ENCODE measurements at regions not wholly inside any gene's neighbourhood (a gene's known extent, or its start where the extent isn't known, plus 50 kb on each side); places are given as distances from the start of the nearest gene placed in this dataset.
"Not testable (repeated sequence)": the region's sequence is repeated elsewhere in the genome, so short reads cannot be mapped to it uniquely, and the experiment has no call there.

DNA sequence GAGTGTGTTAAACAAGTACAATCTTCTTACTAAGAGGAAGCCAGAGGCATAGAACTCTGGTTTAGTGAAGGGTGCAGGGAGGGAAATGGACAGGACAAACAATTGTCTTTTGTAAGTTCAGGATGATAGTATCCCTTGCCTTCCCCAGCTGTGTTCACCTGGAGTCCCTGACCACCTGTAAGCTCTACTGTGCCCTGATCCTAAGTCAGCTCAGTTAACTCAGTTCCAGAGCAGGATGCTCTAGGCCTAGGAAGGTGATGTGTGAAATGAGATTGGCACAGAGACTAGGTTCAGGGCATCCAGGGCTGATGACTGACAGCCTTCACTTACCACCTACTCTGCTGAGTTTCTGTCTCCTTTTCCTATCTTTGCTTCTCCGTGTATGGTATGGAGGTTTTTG is 333.0 kb downstream of the SUCLG1 start:
- H3K4me1 ChIP-seq (ENCODE audit: control insufficient read depth, low read length) = no peaks in the 10 kb centered on the region
- no peak for TF ChIP-seq EZH2phosphoT487 (IDR thresholded peaks at IDR 0.05; ENCODE audit: borderline replicate concordance, low read length)
- TF ChIP-seq, protein P1, sequence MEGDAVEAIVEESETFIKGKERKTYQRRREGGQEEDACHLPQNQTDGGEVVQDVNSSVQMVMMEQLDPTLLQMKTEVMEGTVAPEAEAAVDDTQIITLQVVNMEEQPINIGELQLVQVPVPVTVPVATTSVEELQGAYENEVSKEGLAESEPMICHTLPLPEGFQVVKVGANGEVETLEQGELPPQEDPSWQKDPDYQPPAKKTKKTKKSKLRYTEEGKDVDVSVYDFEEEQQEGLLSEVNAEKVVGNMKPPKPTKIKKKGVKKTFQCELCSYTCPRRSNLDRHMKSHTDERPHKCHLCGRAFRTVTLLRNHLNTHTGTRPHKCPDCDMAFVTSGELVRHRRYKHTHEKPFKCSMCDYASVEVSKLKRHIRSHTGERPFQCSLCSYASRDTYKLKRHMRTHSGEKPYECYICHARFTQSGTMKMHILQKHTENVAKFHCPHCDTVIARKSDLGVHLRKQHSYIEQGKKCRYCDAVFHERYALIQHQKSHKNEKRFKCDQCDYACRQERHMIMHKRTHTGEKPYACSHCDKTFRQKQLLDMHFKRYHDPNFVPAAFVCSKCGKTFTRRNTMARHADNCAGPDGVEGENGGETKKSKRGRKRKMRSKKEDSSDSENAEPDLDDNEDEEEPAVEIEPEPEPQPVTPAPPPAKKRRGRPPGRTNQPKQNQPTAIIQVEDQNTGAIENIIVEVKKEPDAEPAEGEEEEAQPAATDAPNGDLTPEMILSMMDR (IDR thresholded peaks at IDR 0.05; ENCODE audit: low read depth, low read length, poor library complexity, severe bottlenecking) = no peak
- H4K20me1 ChIP-seq (ENCODE audit: control insufficient read depth, insufficient read depth, low read depth, low read length) = no peaks in the 10 kb centered on the region
- H3K36me3 ChIP-seq (ENCODE audit: control insufficient read depth, low read length) = no peaks in the 10 kb centered on the region
- no peak overlapping the region for H3K4me3 ChIP-seq (ENCODE audit: low read length)
- no peak overlapping the region for H3K4me2 ChIP-seq (ENCODE audit: low read length)
- no peaks in the 10 kb centered on the region for H3K27me3 ChIP-seq (ENCODE audit: control insufficient read depth, low read length)
- H3K27ac ChIP-seq (ENCODE audit: low read depth, low read length) = no peak overlapping the region
- no peaks in the 10 kb centered on the region; the same call in 1 of the 2 replicates for H3K9me3 ChIP-seq (ENCODE audit: control insufficient read depth, insufficient read depth, low read length)
- no peaks in the 10 kb centered on the region for H3K9me2 ChIP-seq (replicated peaks; ENCODE audit: control insufficient read depth, low read length)
- H3F3A ChIP-seq (ENCODE audit: control insufficient read depth, insufficient read depth) = no peaks in the 10 kb centered on the region
- H3K79me2 ChIP-seq (ENCODE audit: control insufficient read depth, low read length) = no peaks in the 10 kb centered on the region

DNA sequence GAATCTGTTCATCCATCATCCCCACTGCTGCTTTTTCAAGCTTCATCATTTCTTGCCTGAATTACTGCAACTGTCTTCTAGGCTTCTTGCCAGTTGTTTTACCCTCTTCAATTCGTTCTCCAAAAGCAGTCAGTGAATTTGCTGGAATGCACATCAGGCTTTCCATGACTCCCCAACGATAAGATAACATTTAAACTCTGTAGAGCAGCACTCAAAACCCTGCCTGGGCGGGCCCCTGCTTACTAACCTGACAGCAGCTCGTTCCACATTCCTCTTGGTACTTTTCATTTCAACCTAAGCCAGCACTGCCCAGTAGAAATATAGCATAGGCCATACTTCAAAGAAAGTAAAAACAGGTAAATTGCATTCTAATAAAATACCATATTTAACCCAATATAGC is 342.9 kb downstream of the SUCLG1 start:
- H3K4me1 ChIP-seq (ENCODE audit: control insufficient read depth, low read length) = no peaks in the 10 kb centered on the region
- no peak overlapping the region for H3K27ac ChIP-seq (ENCODE audit: low read depth, low read length)
- no peaks in the 10 kb centered on the region for H3K9me2 ChIP-seq (replicated peaks; ENCODE audit: control insufficient read depth, low read length)
- H3K36me3 ChIP-seq (ENCODE audit: control insufficient read depth, low read length) = no peaks in the 10 kb centered on the region
- no peaks in the 10 kb centered on the region for H3F3A ChIP-seq (ENCODE audit: control insufficient read depth, insufficient read depth)
- no peaks in the 10 kb centered on the region for H4K20me1 ChIP-seq (ENCODE audit: control insufficient read depth, insufficient read depth, low read depth, low read length)
- no peaks in the 10 kb centered on the region for H3K27me3 ChIP-seq (ENCODE audit: control insufficient read depth, low read length)
- H3K9me3 ChIP-seq (ENCODE audit: control insufficient read depth, insufficient read depth, low read length) = no peaks in the 10 kb centered on the region
- no peaks in the 10 kb centered on the region for H3K79me2 ChIP-seq (ENCODE audit: control insufficient read depth, low read length)
- no peak overlapping the region for H3K4me3 ChIP-seq (ENCODE audit: low read length)
- H3K4me2 ChIP-seq (ENCODE audit: low read length) = no peak overlapping the region
- TF ChIP-seq, protein P1 (IDR thresholded peaks at IDR 0.05; ENCODE audit: low read depth, low read length, poor library complexity, severe bottlenecking) = no peak
- no peak for TF ChIP-seq EZH2phosphoT487 (IDR thresholded peaks at IDR 0.05; ENCODE audit: borderline replicate concordance, low read length)

DNA sequence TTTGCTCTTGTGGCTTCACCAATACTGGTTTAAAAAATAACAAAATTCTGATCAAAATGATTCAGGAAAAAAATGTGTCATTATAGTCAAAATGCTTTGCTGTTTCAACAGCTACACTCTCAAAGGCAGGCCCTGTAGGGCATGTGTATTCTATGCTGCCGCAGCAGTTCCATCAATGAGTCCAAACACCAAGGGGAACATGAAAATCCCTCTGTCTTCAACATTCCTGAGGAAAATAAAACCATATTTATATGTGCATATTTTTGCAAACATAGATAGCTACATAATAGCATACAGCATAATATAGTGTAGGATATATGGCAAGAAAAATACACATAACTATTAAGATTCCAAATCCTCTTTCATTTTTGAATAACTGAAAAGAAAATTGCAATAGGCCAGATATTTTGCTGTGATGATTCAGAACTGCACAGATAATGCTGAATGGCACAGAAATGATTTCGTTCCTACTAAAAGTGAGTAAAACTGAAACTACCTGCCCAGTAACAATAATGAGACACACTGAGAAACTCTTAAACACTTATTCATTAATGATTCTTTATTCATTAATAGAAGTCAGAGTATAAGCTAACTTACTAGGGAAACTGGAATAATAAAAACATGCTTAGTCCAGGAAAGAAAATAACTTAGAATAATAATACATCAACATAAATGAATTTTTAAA is 343.8 kb downstream of the SUCLG1 start:
- H3K79me2 ChIP-seq (ENCODE audit: control insufficient read depth, low read length) = no peaks in the 10 kb centered on the region
- no peaks in the 10 kb centered on the region for H3K4me1 ChIP-seq (ENCODE audit: control insufficient read depth, low read length)
- H3F3A ChIP-seq (ENCODE audit: control insufficient read depth, insufficient read depth) = no peaks in the 10 kb centered on the region
- no peaks in the 10 kb centered on the region for H3K27me3 ChIP-seq (ENCODE audit: control insufficient read depth, low read length)
- TF ChIP-seq, protein P1 (IDR thresholded peaks at IDR 0.05; ENCODE audit: low read depth, low read length, poor library complexity, severe bottlenecking) = no peak
- TF ChIP-seq EZH2phosphoT487 (IDR thresholded peaks at IDR 0.05; ENCODE audit: borderline replicate concordance, low read length) = no peak
- no peak overlapping the region for H3K4me2 ChIP-seq (ENCODE audit: low read length)
- no peaks in the 10 kb centered on the region for H3K9me2 ChIP-seq (replicated peaks; ENCODE audit: control insufficient read depth, low read length)
- H3K36me3 ChIP-seq (ENCODE audit: control insufficient read depth, low read length) = no peaks in the 10 kb centered on the region
- no peak overlapping the region for H3K4me3 ChIP-seq (ENCODE audit: low read length)
- no peak overlapping the region for H3K27ac ChIP-seq (ENCODE audit: low read depth, low read length)
- H4K20me1 ChIP-seq (ENCODE audit: control insufficient read depth, insufficient read depth, low read depth, low read length) = no peaks in the 10 kb centered on the region
- no peaks in the 10 kb centered on the region for H3K9me3 ChIP-seq (ENCODE audit: control insufficient read depth, insufficient read depth, low read length)

DNA sequence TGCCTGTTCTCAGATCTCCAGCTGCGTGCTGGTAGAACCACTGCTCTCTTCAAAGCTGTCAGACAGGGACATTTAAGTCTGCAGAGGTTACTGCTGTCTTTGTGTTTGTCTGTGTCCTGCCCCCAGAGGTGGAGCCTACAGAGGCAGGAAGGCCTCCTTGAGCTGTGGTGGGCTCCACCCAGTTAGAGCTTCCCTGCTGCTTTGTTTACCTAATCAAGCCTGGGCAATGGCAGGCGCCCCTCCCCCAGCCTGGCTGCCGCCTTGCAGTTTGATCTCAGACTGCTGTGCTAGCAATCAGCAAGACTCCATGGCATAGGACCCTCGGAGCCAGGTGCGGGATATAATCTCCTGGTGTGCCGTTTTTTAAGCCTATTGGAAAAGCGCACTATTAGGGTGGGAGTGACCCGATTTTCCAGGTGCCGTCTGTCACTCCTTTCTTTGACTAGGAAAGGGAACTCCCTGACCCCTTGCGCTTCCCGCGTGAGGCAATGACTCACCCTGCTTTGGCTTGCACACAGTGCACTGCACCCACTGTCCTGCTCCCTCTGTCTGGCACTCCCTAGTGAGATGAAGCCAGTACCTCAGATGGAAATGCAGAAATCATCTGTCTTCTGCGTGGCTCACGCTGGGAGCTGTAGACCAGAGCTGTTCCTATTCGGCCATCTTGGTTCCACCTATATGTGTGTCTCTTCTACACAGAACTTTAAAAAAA is 355.1 kb downstream of the SUCLG1 start:
- not testable (repeated sequence) for H3K36me3 ChIP-seq (ENCODE audit: control insufficient read depth, low read length); H3K4me1 ChIP-seq (ENCODE audit: control insufficient read depth, low read length); H3K4me3 ChIP-seq (ENCODE audit: low read length); H3K79me2 ChIP-seq (ENCODE audit: control insufficient read depth, low read length); H3K9me2 ChIP-seq (replicated peaks; ENCODE audit: control insufficient read depth, low read length); H3K4me2 ChIP-seq (ENCODE audit: low read length); H3K9me3 ChIP-seq (ENCODE audit: control insufficient read depth, insufficient read depth, low read length); H3K27ac ChIP-seq (ENCODE audit: low read depth, low read length); H3F3A ChIP-seq (ENCODE audit: control insufficient read depth, insufficient read depth); H3K27me3 ChIP-seq (ENCODE audit: control insufficient read depth, low read length); H4K20me1 ChIP-seq (ENCODE audit: control insufficient read depth, insufficient read depth, low read depth, low read length)

Data from DOHH2 (cell line).